ENCODE measurements at regions not wholly inside any gene's neighbourhood (a gene's known extent, or its start where the extent isn't known, plus 50 kb on each side); places are given as distances from the start of the nearest gene placed in this dataset.

- FAIRE-seq = no peak
- DNase-seq (ENCODE audit: extremely low spot score, insufficient read length, low read depth) = no peak
These were observed 1546.6 kb upstream of the TENM3 start for GRCh38 chr4:180696460-180697092.

GRCh38 chr4:180698550-180699195 is 1544.5 kb upstream of the TENM3 start:
- FAIRE-seq = no peak
- no peak for DNase-seq (ENCODE audit: extremely low spot score, insufficient read length, low read depth)

GRCh38 chr4:180706766-180707165 is 1536.4 kb upstream of the TENM3 start:
- FAIRE-seq (no peak), DNase-seq (ENCODE audit: extremely low spot score, insufficient read length, low read depth) (no peak)

- FAIRE-seq = no peak
- no peak for DNase-seq (ENCODE audit: extremely low spot score, insufficient read length, low read depth)
These were observed 1532.4 kb upstream of the TENM3 start for GRCh38 chr4:180710628-180711337.

GRCh38 chr4:180717451-180718033 is 1525.7 kb upstream of the TENM3 start:
- FAIRE-seq = no peak
- DNase-seq (ENCODE audit: extremely low spot score, insufficient read length, low read depth) = no peak

- no peak for FAIRE-seq
- no peak for DNase-seq (ENCODE audit: extremely low spot score, insufficient read length, low read depth)
These were observed 1521.8 kb upstream of the TENM3 start for GRCh38 chr4:180721356-180721755.

GRCh38 chr4:180726611-180727010 is 1516.6 kb upstream of the TENM3 start:
- DNase-seq (ENCODE audit: extremely low spot score, insufficient read length, low read depth) = no peak
- FAIRE-seq = no peak

- DNase-seq (ENCODE audit: extremely low spot score, insufficient read length, low read depth) (no peak), FAIRE-seq (no peak)
These were observed 1515.7 kb upstream of the TENM3 start for GRCh38 chr4:180727478-180727877.

- DNase-seq (ENCODE audit: extremely low spot score, insufficient read length, low read depth) (no peak), FAIRE-seq (no peak)
These were observed 1508.3 kb upstream of the TENM3 start for GRCh38 chr4:180734753-180735432.

- FAIRE-seq = no peak
- DNase-seq (ENCODE audit: extremely low spot score, insufficient read length, low read depth) = no peak
These were observed 1501.5 kb upstream of the TENM3 start for GRCh38 chr4:180741703-180742102.

GRCh38 chr4:180745019-180745418 is 1498.2 kb upstream of the TENM3 start:
- DNase-seq (ENCODE audit: extremely low spot score, insufficient read length, low read depth) = no peak
- no peak for FAIRE-seq

- DNase-seq (ENCODE audit: extremely low spot score, insufficient read length, low read depth) = no peak
These were observed 1492.2 kb upstream of the TENM3 start for GRCh38 chr4:180751009-180751408.

GRCh38 chr4:180757927-180758326 is 1485.3 kb upstream of the TENM3 start:
- FAIRE-seq = no peak
- no peak for DNase-seq (ENCODE audit: extremely low spot score, insufficient read length, low read depth)

More at GRCh38 chr4:180751009-180751408, 1492.2 kb upstream of the TENM3 start:
- FAIRE-seq = no peak

GRCh38 chr4:180766045-180766444 is 1477.2 kb upstream of the TENM3 start:
- DNase-seq (ENCODE audit: extremely low spot score, insufficient read length, low read depth) = no peak
- FAIRE-seq = no peak

- DNase-seq (ENCODE audit: extremely low spot score, insufficient read length, low read depth) = no peak
- FAIRE-seq = no peak
These were observed 1476.1 kb upstream of the TENM3 start for GRCh38 chr4:180766944-180767729.

GRCh38 chr4:180768610-180769009 is 1474.6 kb upstream of the TENM3 start:
- DNase-seq (ENCODE audit: extremely low spot score, insufficient read length, low read depth) (no peak), FAIRE-seq (no peak)

GRCh38 chr4:180769791-180770190 is 1473.4 kb upstream of the TENM3 start:
- no peak for DNase-seq (ENCODE audit: extremely low spot score, insufficient read length, low read depth)
- no peak for FAIRE-seq

GRCh38 chr4:180770265-180770664 is 1472.9 kb upstream of the TENM3 start:
- no peak for FAIRE-seq
- DNase-seq (ENCODE audit: extremely low spot score, insufficient read length, low read depth) = no peak

- FAIRE-seq = no peak
- DNase-seq (ENCODE audit: extremely low spot score, insufficient read length, low read depth) = no peak
These were observed 1458.3 kb upstream of the TENM3 start for GRCh38 chr4:180784940-180785339.

- DNase-seq (ENCODE audit: extremely low spot score, insufficient read length, low read depth) (no peak), FAIRE-seq (no peak)
These were observed 1454.5 kb upstream of the TENM3 start for GRCh38 chr4:180788729-180789128.
